Spleen (tissue), 11 donors: ENCODE measurements at regions not wholly inside any gene's neighbourhood (a gene's known extent, or its start where the extent isn't known, plus 50 kb on each side); places are given as distances from the start of the nearest gene placed in this dataset.

ENCODE experiments used
- DNase-seq: peaks from one replicate; pipeline ENCODE4 v3.0.0-alpha.2; 2020
- H3K27ac ChIP-seq, 8 donors: fragments of 200-600 bp; sonication (generic) in 7 of 8; 1 replicate in 4 of 8; 2 replicates in 4 of 8; pipeline versions ENCODE4 v1.5.0 to v1.8.0; 2016 to 2021; ENCODE audit warnings: inconsistent platforms in 4 of 8, mild to moderate bottlenecking in 4 of 8, moderate library complexity in 1 of 8
- H3K27me3 ChIP-seq, 7 donors: fragments of 200-600 bp; sonication (generic) in 6 of 7; replicated peaks in 1 of 7; 1 replicate in 4 of 7; 2 replicates in 3 of 7; pipeline versions ENCODE4 v1.5.0 to v1.8.0; 2016 to 2021; ENCODE audit warnings: inconsistent platforms in 3 of 7, mild to moderate bottlenecking in 1 of 7
- H3K36me3 ChIP-seq, 6 donors: fragments of 200-600 bp; sonication (generic) in 5 of 6; 1 replicate in 4 of 6; 2 replicates in 2 of 6; pipeline versions ENCODE4 v1.5.0 to v1.8.0; 2016 to 2021; ENCODE audit warnings: inconsistent platforms in 2 of 6
- H3K4me1 ChIP-seq, 6 donors: fragments of 200-600 bp; sonication (generic) in 5 of 6; 1 replicate in 3 of 6; 2 replicates in 3 of 6; pipeline versions ENCODE4 v1.5.0 to v1.8.0; 2016 to 2021; ENCODE audit warnings: inconsistent platforms in 3 of 6
- H3K4me3 ChIP-seq, 8 donors: fragments of 200-600 bp; sonication (generic) in 7 of 8; 1 replicate in 4 of 8; 2 replicates in 4 of 8; pipeline versions ENCODE4 v1.5.0 to v1.8.0; 2016 to 2021; ENCODE audit warnings: inconsistent platforms in 4 of 8, mild to moderate bottlenecking in 4 of 8, moderate library complexity in 2 of 8
- H3K9me3 ChIP-seq, 8 donors: fragments of 200-600 bp; sonication (generic) in 7 of 8; 1 replicate in 4 of 8; 2 replicates in 4 of 8; pipeline versions ENCODE4 v1.5.0 to v1.8.0; 2016 to 2021; ENCODE audit warnings: inconsistent platforms in 4 of 8
- POLR2A ChIP-seq, 3 donors: fragments of 450-650 bp; IDR thresholded peaks; one replicate each; pipeline ENCODE4 v1.5.1; 2017; ENCODE audit warnings: antibody characterized with exemption in 3 of 3, mild to moderate bottlenecking in 1 of 3
- POLR2AphosphoS5 ChIP-seq, 3 donors: sonication (generic); formaldehyde crosslinking; IDR thresholded peaks; one replicate each; pipeline ENCODE4 v1.5.1; 2017; ENCODE audit warnings: antibody characterized with exemption in 3 of 3
- WGBS, 5 donors: extraction: QIAGEN DNeasy Blood & Tissue Kit in 3 of 5; methylation state at CpG; one replicate each; pipeline versions ENCODE4 v1.1.5 to v1.1.7; 2013 to 2018; 5-methylcytosine and 5-hydroxymethylcytosine counted together
- intact Hi-C: fragments of 100-400 bp; cut with DNase I; formaldehyde crosslinking; loops from one replicate; pipeline ENCODE4 v1.15.0; 2023; ENCODE audit warnings: low total_unique reads
- TF ChIP-seq, protein P1 (sequence below), 11 experiments: fragments of 200-600 bp in 7 of 11; fragments of 450-650 bp in 4 of 11; sonication (generic) in 4 of 11; IDR thresholded peaks in 8 of 11; conservative IDR thresholded peaks in 3 of 11; 1 replicate in 7 of 11; 2 replicates in 4 of 11; pipeline versions ENCODE4 v1.4.0 to v1.8.0; 2016 to 2021; ENCODE audit warnings: antibody characterized with exemption in 11 of 11, inconsistent platforms in 4 of 11, mild to moderate bottlenecking in 1 of 11
- donor health status: healthy with polysubstance abuse.
- donor health status: DM: no; HTN: no; CAD: no; lungs with moderate emphysema.
- donor health status: DM: no; HTN: no; CAD: no.
- donor health status: Bipolar disorder and iron deficiency.
- donor health status: healthy.
- donor health status: DM: no; HTN: no; CAD: no.
- donor health status: DM: yes; HTN: yes; CAD: no.

DNA sequence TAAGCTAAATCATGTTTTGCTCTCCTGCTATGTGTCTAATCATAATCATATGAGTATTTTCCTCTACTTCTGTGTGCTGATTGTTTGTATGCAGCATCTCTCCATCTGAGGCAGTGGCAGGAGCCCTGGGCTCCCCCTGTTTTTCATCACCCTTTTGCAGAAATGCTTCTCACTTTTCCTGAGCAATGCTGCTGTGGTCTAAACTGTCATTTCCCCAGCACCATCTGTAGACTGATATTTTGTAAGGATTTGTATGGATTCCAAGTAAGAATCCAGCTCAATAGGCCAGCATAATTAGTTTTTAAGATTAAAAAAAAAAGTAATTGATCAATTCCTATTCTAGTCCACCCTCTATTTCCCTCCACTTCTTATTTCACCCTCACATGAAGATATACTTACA is 257.0 kb upstream of the CPHXL start:
- no peak for DNase-seq
- no peak overlapping the region for H3K27ac ChIP-seq
- TF ChIP-seq POLR2A (IDR thresholded peaks at IDR 0.05) (no peak), POLR2AphosphoS5 (IDR thresholded peaks at IDR 0.05) (no peak)
- TF ChIP-seq, protein P1, sequence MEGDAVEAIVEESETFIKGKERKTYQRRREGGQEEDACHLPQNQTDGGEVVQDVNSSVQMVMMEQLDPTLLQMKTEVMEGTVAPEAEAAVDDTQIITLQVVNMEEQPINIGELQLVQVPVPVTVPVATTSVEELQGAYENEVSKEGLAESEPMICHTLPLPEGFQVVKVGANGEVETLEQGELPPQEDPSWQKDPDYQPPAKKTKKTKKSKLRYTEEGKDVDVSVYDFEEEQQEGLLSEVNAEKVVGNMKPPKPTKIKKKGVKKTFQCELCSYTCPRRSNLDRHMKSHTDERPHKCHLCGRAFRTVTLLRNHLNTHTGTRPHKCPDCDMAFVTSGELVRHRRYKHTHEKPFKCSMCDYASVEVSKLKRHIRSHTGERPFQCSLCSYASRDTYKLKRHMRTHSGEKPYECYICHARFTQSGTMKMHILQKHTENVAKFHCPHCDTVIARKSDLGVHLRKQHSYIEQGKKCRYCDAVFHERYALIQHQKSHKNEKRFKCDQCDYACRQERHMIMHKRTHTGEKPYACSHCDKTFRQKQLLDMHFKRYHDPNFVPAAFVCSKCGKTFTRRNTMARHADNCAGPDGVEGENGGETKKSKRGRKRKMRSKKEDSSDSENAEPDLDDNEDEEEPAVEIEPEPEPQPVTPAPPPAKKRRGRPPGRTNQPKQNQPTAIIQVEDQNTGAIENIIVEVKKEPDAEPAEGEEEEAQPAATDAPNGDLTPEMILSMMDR (IDR thresholded peaks at IDR 0.05 in 8 of 11, conservative IDR thresholded peaks at IDR 0.05 in 3 of 11) = no peak
- H3K4me3 ChIP-seq = no peak overlapping the region
- H3K36me3 ChIP-seq = no peaks in the 10 kb centered on the region
- intact Hi-C loops = no loop called here
- no peaks in the 10 kb centered on the region for H3K27me3 ChIP-seq
- peaks cover 0 to 17% (median 14%) of the 10 kb centered on the region in 8 donors for H3K9me3 ChIP-seq
- H3K4me1 ChIP-seq = no peaks in the 10 kb centered on the region

DNA sequence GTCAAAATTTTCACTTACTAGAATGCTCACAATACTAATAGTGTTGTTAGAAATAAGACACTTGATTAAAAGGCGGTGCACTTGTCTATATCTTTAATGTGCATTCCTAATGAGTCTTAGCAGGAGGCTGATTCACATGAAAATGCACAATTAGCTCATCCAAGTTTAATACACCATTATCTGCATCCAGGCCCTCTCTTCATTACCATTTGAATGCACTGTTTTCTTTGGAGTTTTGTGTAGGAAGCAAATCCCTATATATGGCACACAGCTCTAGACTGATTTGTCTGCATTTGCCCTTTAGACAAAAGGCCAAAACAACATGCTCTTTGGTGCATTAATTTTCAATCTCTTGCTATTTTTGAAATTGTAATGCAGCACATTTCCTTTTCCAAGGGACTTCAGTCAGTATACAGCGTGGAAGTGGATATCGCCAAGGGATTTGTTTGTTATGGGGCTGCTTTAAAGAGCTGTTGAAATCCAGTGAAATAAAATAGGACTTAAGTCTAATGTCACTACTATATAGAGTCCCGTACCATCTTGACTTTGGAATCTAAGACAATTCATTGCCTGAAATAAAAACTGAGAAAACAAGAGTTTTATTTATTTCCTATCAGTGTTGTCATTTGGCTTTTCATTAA is 257.6 kb upstream of the CPHXL start:
- no peak overlapping the region for H3K27ac ChIP-seq
- no peak for DNase-seq
- H3K27me3 ChIP-seq = no peaks in the 10 kb centered on the region
- H3K4me1 ChIP-seq = no peaks in the 10 kb centered on the region
- H3K4me3 ChIP-seq = no peak overlapping the region
- TF ChIP-seq POLR2A (IDR thresholded peaks at IDR 0.05) (no peak), POLR2AphosphoS5 (IDR thresholded peaks at IDR 0.05) (no peak)
- TF ChIP-seq, protein P1 (IDR thresholded peaks at IDR 0.05 in 8 of 11, conservative IDR thresholded peaks at IDR 0.05 in 3 of 11) = no peak
- WGBS, 5 donors = 62 to 72% (median 69%) methylated on average over 4 of the region's 4 CpGs
- H3K9me3 ChIP-seq = peaks cover 0 to 17% (median 14%) of the 10 kb centered on the region in 8 donors
- no peaks in the 10 kb centered on the region for H3K36me3 ChIP-seq
- intact Hi-C loops = no loop called here

DNA sequence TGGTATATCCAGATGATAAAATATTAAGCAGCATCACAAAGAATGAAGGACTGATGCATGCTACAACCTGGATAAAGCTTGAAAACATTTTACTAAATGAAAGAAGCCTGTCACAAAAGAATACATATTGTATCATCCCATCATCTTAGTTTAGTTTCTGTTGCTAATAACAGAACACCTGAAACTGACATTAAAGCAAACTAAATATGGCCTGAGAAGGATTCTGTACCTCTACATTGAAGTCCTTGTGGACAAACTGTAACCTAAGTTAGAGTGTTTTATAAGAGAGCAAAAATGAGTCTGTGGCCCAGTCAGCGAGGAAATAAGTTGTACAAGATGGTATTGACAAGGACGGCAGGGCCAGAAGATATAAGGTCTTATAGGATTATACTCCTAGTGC is 261.0 kb upstream of the CPHXL start:
- peaks cover 0 to 18% (median 15%) of the 10 kb centered on the region in 8 donors for H3K9me3 ChIP-seq
- no peak overlapping the region for H3K4me3 ChIP-seq
- H3K27ac ChIP-seq = no peak overlapping the region
- 83 to 92% (median 89%) methylated on average over 2 of the region's 2 CpGs for WGBS, 5 donors
- no peaks in the 10 kb centered on the region for H3K4me1 ChIP-seq
- no peaks in the 10 kb centered on the region for H3K27me3 ChIP-seq
- intact Hi-C loops = no loop called here
- TF ChIP-seq, protein P1 (IDR thresholded peaks at IDR 0.05 in 8 of 11, conservative IDR thresholded peaks at IDR 0.05 in 3 of 11) = no peak
- TF ChIP-seq POLR2AphosphoS5 (IDR thresholded peaks at IDR 0.05) (no peak), POLR2A (IDR thresholded peaks at IDR 0.05) (no peak)
- no peak for DNase-seq
- no peaks in the 10 kb centered on the region for H3K36me3 ChIP-seq

DNA sequence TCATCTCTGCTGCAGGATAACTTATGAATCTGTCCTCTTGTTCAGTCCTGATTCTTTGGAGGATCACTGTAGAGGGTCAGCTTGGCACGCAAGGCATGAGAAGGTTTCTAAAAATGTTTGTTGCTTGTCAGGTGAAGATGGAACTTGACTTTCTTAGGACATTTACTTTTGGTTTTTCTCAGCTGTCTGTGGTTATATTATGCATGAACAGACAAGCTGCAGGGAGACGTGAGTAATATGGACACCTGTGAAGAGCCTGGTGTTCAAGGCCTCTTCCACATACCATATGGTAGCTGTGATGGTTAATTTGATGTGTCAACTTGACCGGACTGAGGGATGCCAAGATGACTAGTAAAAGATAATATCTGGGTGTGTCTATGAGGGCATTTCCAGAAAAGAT is 270.2 kb upstream of the CPHXL start:
- H3K27me3 ChIP-seq = no peaks in the 10 kb centered on the region
- WGBS, 5 donors = 70 to 86% (median 78%) methylated on average over 3 of the region's 3 CpGs
- no peaks in the 10 kb centered on the region for H3K4me1 ChIP-seq
- H3K36me3 ChIP-seq = no peaks in the 10 kb centered on the region
- intact Hi-C loops = no loop called here
- TF ChIP-seq, protein P1 (IDR thresholded peaks at IDR 0.05 in 8 of 11, conservative IDR thresholded peaks at IDR 0.05 in 3 of 11) = no peak
- TF ChIP-seq POLR2AphosphoS5 (IDR thresholded peaks at IDR 0.05) (no peak), POLR2A (IDR thresholded peaks at IDR 0.05) (no peak)
- H3K4me3 ChIP-seq = no peak overlapping the region
- H3K9me3 ChIP-seq = peaks cover 0 to 11% (median 0%) of the 10 kb centered on the region in 8 donors
- no peak for DNase-seq
- no peak overlapping the region for H3K27ac ChIP-seq
